SK-N-SH treated with all-trans-retinoic acid at 6 μM for 48 hours (cell line): ENCODE measurements at regions not wholly inside any gene's neighbourhood (a gene's known extent, or its start where the extent isn't known, plus 50 kb on each side); places are given as distances from the start of the nearest gene placed in this dataset.

Source experiments
- BACH2 ChIP-seq: fragments of 250-450 bp; sonication (Bioruptor Pico); IDR thresholded peaks from 2 replicates; pipeline ENCODE4 v1.9.0; 2021; ENCODE audit warnings: mild to moderate bottlenecking, borderline replicate concordance
- CREB5 ChIP-seq: fragments of 250-450 bp; sonication (Bioruptor Pico); IDR thresholded peaks from 2 replicates; pipeline ENCODE4 v1.5.1; 2020; ENCODE audit warnings: low read depth, mild to moderate bottlenecking, moderate library complexity
- CSDC2 ChIP-seq: fragments of 250-450 bp; sonication (Bioruptor Pico); IDR thresholded peaks from 2 replicates; pipeline ENCODE4 v1.5.0; 2020; ENCODE audit warnings: mild to moderate bottlenecking, moderate library complexity
- PPARA ChIP-seq: fragments of 250-450 bp; sonication (Bioruptor Pico); IDR thresholded peaks from 2 replicates; pipeline ENCODE4 v1.5.0; 2020; ENCODE audit warnings: mild to moderate bottlenecking, borderline replicate concordance
- RARB ChIP-seq: fragments of 250-450 bp; sonication (Bioruptor Pico); IDR thresholded peaks from 2 replicates; pipeline ENCODE4 v1.8.0; 2021; ENCODE audit warnings: mild to moderate bottlenecking, moderate library complexity
- TOX ChIP-seq: fragments of 250-450 bp; sonication (Bioruptor Pico); IDR thresholded peaks from 2 replicates; pipeline ENCODE4 v1.8.0; 2021; ENCODE audit warnings: mild to moderate bottlenecking, moderate library complexity, borderline replicate concordance
- ZFP30 ChIP-seq: fragments of 450-650 bp; formaldehyde crosslinking; IDR thresholded peaks from 2 replicates; pipeline ENCODE4 v1.5.0; 2022; ENCODE audit warnings: mild to moderate bottlenecking, moderate library complexity
- TF ChIP-seq, protein P1 (sequence below): fragments of 250-450 bp; sonication (Bioruptor Pico); IDR thresholded peaks from 2 replicates; pipeline ENCODE4 v1.8.0; 2020; ENCODE audit warnings: mild to moderate bottlenecking, moderate library complexity, borderline replicate concordance

DNA sequence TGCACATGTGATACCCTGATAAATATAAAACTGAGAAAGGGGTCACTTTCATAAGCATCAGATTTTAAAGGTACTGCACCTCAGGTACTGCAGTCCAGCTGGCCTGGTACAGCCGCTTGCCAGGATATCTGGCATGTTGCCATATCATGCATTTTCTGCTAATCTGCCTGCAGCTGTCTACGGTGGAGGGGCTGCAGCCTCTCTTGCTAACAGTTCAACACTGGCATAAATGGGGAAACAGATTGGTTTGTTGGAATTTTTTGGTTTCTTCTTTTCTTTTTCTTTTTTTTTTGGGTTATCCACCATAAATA, 71.5 kb downstream of the MIS18A start:
- TF ChIP-seq CREB5 (no peak), PPARA (no peak), BACH2 (CRISPR knock-in tag) (no peak), RARB (no peak), CSDC2 (CRISPR knock-in tag) (no peak), TOX (CRISPR knock-in tag) (no peak), ZFP30 (CRISPR knock-in tag) (no peak)
- TF ChIP-seq, protein P1, sequence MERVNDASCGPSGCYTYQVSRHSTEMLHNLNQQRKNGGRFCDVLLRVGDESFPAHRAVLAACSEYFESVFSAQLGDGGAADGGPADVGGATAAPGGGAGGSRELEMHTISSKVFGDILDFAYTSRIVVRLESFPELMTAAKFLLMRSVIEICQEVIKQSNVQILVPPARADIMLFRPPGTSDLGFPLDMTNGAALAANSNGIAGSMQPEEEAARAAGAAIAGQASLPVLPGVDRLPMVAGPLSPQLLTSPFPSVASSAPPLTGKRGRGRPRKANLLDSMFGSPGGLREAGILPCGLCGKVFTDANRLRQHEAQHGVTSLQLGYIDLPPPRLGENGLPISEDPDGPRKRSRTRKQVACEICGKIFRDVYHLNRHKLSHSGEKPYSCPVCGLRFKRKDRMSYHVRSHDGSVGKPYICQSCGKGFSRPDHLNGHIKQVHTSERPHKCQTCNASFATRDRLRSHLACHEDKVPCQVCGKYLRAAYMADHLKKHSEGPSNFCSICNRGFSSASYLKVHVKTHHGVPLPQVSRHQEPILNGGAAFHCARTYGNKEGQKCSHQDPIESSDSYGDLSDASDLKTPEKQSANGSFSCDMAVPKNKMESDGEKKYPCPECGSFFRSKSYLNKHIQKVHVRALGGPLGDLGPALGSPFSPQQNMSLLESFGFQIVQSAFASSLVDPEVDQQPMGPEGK (CRISPR knock-in tag): no peak
